Neural cell (in vitro differentiated cells): ENCODE measurements at regions not wholly inside any gene's neighbourhood (a gene's known extent, or its start where the extent isn't known, plus 50 kb on each side); places are given as distances from the start of the nearest gene placed in this dataset.

ENCODE experiments used
- CTCF ChIP-seq: fragments of 450-650 bp; IDR thresholded peaks from 2 replicates; pipeline ENCODE4 v1.5.1; 2014; ENCODE audit warnings: antibody characterized with exemption, mild to moderate bottlenecking, moderate library complexity; ENCODE audit not compliant: poor library complexity, severe bottlenecking
- EZH2 ChIP-seq: fragments of 200-600, 300-800 bp; shearing (Covaris generic), sonication (generic); IDR thresholded peaks from 2 replicates; pipeline ENCODE4 v1.6.1; 2014; ENCODE audit warnings: antibody characterized with exemption, low read length, borderline replicate concordance, mild to moderate bottlenecking; ENCODE audit not compliant: insufficient read depth, poor library complexity, severe bottlenecking
- MXI1 ChIP-seq: fragments of 450-650 bp; conservative IDR thresholded peaks from 2 replicates; pipeline ENCODE4 v1.6.1; 2014; ENCODE audit warnings: antibody characterized with exemption, mild to moderate bottlenecking; ENCODE audit not compliant: poor library complexity, severe bottlenecking
- POLR2AphosphoS5 ChIP-seq: IDR thresholded peaks from 2 replicates; pipeline ENCODE4 v1.6.1; 2012
- RAD21 ChIP-seq: fragments of 450-650 bp; conservative IDR thresholded peaks from 2 replicates; pipeline ENCODE4 v1.6.1; 2014; ENCODE audit warnings: antibody characterized with exemption, mild to moderate bottlenecking, moderate library complexity
- REST ChIP-seq: IDR thresholded peaks from 2 replicates; pipeline ENCODE4 v1.6.1; 2012; ENCODE audit warnings: borderline replicate concordance
- TAF1 ChIP-seq: IDR thresholded peaks from 2 replicates; pipeline ENCODE4 v1.6.1; 2012; ENCODE audit warnings: low read depth

- no peak for TF ChIP-seq EZH2
- no peak for TF ChIP-seq CTCF
- no peak for TF ChIP-seq TAF1
- TF ChIP-seq REST: no peak
- no peak for TF ChIP-seq MXI1
- no peak for TF ChIP-seq POLR2AphosphoS5
- TF ChIP-seq RAD21: no peak
Measured at GRCh38 chr4:54806351-54806750, 148.6 kb downstream of the KIT start.
